Right atrium auricular region (tissue), 2 donors: ENCODE measurements at regions not wholly inside any gene's neighbourhood (a gene's known extent, or its start where the extent isn't known, plus 50 kb on each side); places are given as distances from the start of the nearest gene placed in this dataset.

ENCODE experiments used
- DNase-seq: peaks from one replicate; pipeline ENCODE4 v3.0.0-alpha.2; 2019; ENCODE audit warnings: low spot score
- H3K27ac ChIP-seq, 2 donors: fragments of 200-600 bp; sonication (generic); 1 replicate in 1 of 2; 2 replicates in 1 of 2; pipeline ENCODE4 v1.5.1; 2016 to 2019
- H3K27me3 ChIP-seq, 2 donors: fragments of 200-600 bp; sonication (generic); one replicate each; pipeline versions ENCODE4 v1.5.1 to v1.6.0; 2017 to 2019
- H3K36me3 ChIP-seq: fragments of 200-600 bp; sonication (generic); one replicate; pipeline ENCODE4 v1.5.1; 2016
- H3K4me1 ChIP-seq, 2 donors: fragments of 200-600 bp; sonication (generic); one replicate each; pipeline versions ENCODE4 v1.5.1 to v1.6.0; 2017 to 2019
- H3K4me3 ChIP-seq, 2 donors: fragments of 200-600 bp; sonication (generic); 1 replicate in 1 of 2; 2 replicates in 1 of 2; pipeline ENCODE4 v1.5.1; 2017 to 2019; ENCODE audit warnings: mild to moderate bottlenecking in 1 of 2, moderate library complexity in 1 of 2
- H3K9me3 ChIP-seq, 2 donors: fragments of 200-600 bp; sonication (generic); one replicate each; pipeline ENCODE4 v1.5.1; 2019
- CTCF ChIP-seq, 2 donors: fragments of 200-600 bp; sonication (generic); IDR thresholded peaks; one replicate each; pipeline ENCODE4 v1.5.1; 2019; ENCODE audit warnings: antibody characterized with exemption in 2 of 2

- H3K9me3 ChIP-seq: no peaks in the 10 kb centered on the region
- no peak for TF ChIP-seq CTCF (IDR thresholded peaks at IDR 0.05)
- no peaks in the 10 kb centered on the region for H3K36me3 ChIP-seq
These were observed 326.1 kb upstream of the SLC24A2 start for GRCh38 chr9:20114974-20115373.

GRCh38 chr9:20112205-20112783 lies 323.5 kb upstream of the SLC24A2 start:
- Histone ChIP-seq H3K27me3 (no peaks in the 10 kb centered on the region), H3K9me3 (no peaks in the 10 kb centered on the region), H3K4me3 (no peak overlapping the region), H3K27ac (no peak overlapping the region), H3K36me3 (no peaks in the 10 kb centered on the region), H3K4me1 (no peaks in the 10 kb centered on the region)
- no peak for DNase-seq
- TF ChIP-seq CTCF (IDR thresholded peaks at IDR 0.05): no peak

More at GRCh38 chr9:20114974-20115373, 326.1 kb upstream of the SLC24A2 start:
- DNase-seq: no peak
- H3K27ac ChIP-seq: no peak overlapping the region
- H3K4me3 ChIP-seq: no peak overlapping the region
- H3K27me3 ChIP-seq: no peaks in the 10 kb centered on the region
- no peaks in the 10 kb centered on the region for H3K4me1 ChIP-seq

- Histone ChIP-seq H3K36me3 (no peaks in the 10 kb centered on the region), H3K4me1 (no peaks in the 10 kb centered on the region), H3K9me3 (no peaks in the 10 kb centered on the region), H3K27ac (no peak overlapping the region), H3K27me3 (no peaks in the 10 kb centered on the region), H3K4me3 (no peak overlapping the region)
- no peak for DNase-seq
- no peak for TF ChIP-seq CTCF (IDR thresholded peaks at IDR 0.05)
These were observed 322.5 kb upstream of the SLC24A2 start for GRCh38 chr9:20111173-20111843.

GRCh38 chr9:20095430-20096092 lies 306.7 kb upstream of the SLC24A2 start:
- Histone ChIP-seq H3K4me1 (no peaks in the 10 kb centered on the region), H3K9me3 (no peaks in the 10 kb centered on the region), H3K36me3 (no peaks in the 10 kb centered on the region), H3K27me3 (no peaks in the 10 kb centered on the region), H3K27ac (no peak overlapping the region), H3K4me3 (no peak overlapping the region)
- TF ChIP-seq CTCF (IDR thresholded peaks at IDR 0.05): no peak
- DNase-seq: no peak

- Histone ChIP-seq H3K27me3 (no peaks in the 10 kb centered on the region), H3K4me3 (no peak overlapping the region), H3K9me3 (no peaks in the 10 kb centered on the region), H3K27ac (no peak overlapping the region), H3K4me1 (no peaks in the 10 kb centered on the region), H3K36me3 (no peaks in the 10 kb centered on the region)
- TF ChIP-seq CTCF (IDR thresholded peaks at IDR 0.05): no peak
- DNase-seq: no peak
These were observed 303.7 kb upstream of the SLC24A2 start for GRCh38 chr9:20092561-20092960.
